ENCODE measurements at regions not wholly inside any gene's neighbourhood (a gene's known extent, or its start where the extent isn't known, plus 50 kb on each side); places are given as distances from the start of the nearest gene placed in this dataset.
A peak's percentile ranks its signal among the peaks of the same experiment; 100 is the strongest.
"Not testable (repeated sequence)": the region's sequence is repeated elsewhere in the genome, so short reads cannot be mapped to it uniquely, and the experiment has no call there.

DNA sequence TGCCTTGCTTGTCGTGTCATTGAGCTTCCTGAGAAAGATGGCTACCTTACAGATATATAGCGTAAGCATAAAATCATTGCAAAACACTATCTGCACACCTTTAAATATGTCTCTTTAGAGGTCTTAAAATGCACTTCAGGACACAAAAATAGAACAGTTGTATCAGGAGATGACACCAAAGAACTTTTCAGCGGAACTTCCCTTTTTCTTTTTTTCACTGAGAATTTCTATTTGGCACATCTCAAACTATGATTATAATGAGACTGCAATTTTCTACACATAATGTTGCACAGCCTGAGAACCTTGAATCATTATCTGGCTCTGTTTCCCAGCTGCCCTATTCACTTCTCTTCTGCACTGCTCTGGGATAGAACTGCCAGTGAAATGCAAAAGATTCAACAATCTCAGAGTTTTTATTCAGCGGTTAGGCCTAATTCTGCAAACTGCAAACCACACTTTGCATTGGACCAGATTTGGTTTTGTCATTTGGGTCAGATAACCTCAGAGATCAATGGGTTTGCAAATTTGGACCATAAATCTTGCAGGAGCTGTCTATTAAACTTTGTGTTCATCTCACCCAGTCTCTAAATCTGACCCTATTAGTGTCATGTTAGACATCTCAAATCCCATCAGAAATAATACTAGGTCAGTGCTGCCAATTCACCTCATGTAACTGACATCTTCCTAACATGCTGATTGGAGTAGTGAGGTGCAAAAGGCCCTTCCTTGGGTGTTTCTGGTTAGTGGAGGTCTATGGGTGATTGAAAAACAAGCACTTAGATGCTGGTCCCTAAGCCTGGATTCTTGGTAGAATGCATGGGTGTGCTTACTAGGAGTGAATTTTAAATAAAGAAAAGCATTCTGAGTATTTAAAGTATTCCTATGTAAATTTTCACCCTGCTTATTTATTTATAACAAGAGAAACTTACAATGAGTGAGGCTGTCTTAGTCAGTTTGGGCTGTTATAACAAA is 382.7 kb downstream of the UTRN start:
- no peak for DNase-seq
- TF ChIP-seq GATA1 (IDR thresholded peaks at IDR 0.05; ENCODE audit: low read depth, low read length) (no peak), POLR2A (IDR thresholded peaks at IDR 0.05; ENCODE audit: low read length) (no peak)

DNA sequence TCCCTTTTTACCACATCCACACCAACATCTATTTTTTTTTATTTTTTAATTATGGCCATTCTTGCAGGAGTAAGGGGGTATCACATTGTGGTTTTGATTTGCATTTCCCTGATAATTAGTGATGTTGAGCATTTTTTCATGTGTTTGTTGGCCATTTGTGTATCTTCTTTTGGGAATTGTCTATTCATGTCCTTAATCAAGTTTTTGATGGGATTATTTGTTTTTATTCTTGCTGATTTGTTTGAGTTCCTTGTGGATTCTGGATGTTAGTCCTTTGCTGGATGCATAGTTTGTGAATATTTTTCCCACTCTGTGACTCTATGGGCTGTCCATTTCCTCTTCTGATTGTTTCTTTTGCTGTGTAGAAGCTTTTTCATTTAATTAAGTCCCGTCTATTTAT is 385.1 kb downstream of the UTRN start:
- DNase-seq: not testable (repeated sequence)

GRCh38 chr6:144673807-144674206 is 388.7 kb downstream of the UTRN start:
- DNase-seq: no peak
- TF ChIP-seq POLR2A (IDR thresholded peaks at IDR 0.05; ENCODE audit: low read length) (no peak), GATA1 (IDR thresholded peaks at IDR 0.05; ENCODE audit: low read depth, low read length) (no peak)

GRCh38 chr6:144675231-144675861 is 390.2 kb downstream of the UTRN start:
- DNase-seq: peak in 1 of 2 experiments; percentile 1
- TF ChIP-seq GATA1 (IDR thresholded peaks at IDR 0.05; ENCODE audit: low read depth, low read length) (no peak), POLR2A (IDR thresholded peaks at IDR 0.05; ENCODE audit: low read length) (no peak)

GRCh38 chr6:144676310-144676709 is 391.2 kb downstream of the UTRN start:
- not testable (repeated sequence) for DNase-seq

DNA sequence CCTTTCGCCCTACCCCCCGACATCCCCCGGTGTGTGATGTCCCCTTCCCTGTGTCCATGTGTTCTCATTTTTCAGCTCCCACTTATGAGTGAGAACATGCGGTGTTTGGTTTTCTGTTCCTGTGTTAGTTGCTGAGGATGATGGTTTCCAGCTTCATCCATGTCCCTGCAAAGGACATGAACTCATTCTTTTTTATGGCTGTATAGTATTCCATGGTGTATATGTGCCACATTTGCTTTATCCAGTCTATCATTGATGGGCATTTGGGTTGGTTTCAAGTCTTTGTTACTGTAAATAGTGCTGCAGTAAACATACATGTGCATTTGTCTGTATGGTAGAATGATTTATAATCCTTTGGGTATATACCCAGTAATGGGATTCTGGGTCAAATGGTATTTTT is 392.1 kb downstream of the UTRN start:
- not testable (repeated sequence) for DNase-seq

- TF ChIP-seq GATA1 (IDR thresholded peaks at IDR 0.05; ENCODE audit: low read depth, low read length) (no peak), POLR2A (IDR thresholded peaks at IDR 0.05; ENCODE audit: low read length) (no peak)
- DNase-seq: peak in 1 of 2 experiments; percentile 12
These were observed 393.7 kb downstream of the UTRN start for GRCh38 chr6:144678844-144679243.

- TF ChIP-seq GATA1 (IDR thresholded peaks at IDR 0.05; ENCODE audit: low read depth, low read length): no peak
- no peak for DNase-seq
These were observed 396.2 kb downstream of the UTRN start for GRCh38 chr6:144681334-144681733.

GRCh38 chr6:144683216-144684070 is 398.3 kb downstream of the UTRN start:
- TF ChIP-seq POLR2A (IDR thresholded peaks at IDR 0.05; ENCODE audit: low read length) (no peak), GATA1 (IDR thresholded peaks at IDR 0.05; ENCODE audit: low read depth, low read length) (no peak)
- DNase-seq: no peak

GRCh38 chr6:144688713-144689112 is 403.6 kb downstream of the UTRN start:
- DNase-seq: no peak
- TF ChIP-seq GATA1 (IDR thresholded peaks at IDR 0.05; ENCODE audit: low read depth, low read length) (no peak), POLR2A (IDR thresholded peaks at IDR 0.05; ENCODE audit: low read length) (no peak)

DNA sequence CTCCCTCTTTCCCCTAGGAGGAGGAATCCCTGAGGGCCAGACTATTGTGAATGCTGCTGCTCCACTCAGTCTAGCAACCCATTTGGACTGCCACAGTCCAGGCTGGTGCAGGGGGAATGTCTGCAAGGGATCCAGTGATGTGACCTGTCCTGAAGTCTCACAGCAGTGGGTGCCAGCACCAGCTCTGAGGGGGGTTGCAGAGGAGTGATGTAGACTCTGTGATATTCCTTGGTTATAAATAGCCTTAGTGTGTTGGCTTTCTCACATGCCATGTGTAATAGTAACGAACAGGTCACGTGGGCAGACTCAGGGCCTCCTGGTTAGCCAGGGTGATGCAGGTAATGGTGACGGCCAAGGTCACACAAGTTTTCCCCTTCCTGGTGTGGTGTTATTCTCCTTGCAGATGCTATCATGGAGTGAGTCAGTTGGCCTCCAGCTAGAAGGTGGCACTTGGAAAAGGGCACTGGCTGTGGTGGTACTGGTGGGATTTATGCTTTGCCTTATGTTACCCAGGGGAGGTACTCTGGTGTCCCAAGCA is 404.4 kb downstream of the UTRN start:
- DNase-seq: no peak
- TF ChIP-seq POLR2A (IDR thresholded peaks at IDR 0.05; ENCODE audit: low read length): no peak

DNA sequence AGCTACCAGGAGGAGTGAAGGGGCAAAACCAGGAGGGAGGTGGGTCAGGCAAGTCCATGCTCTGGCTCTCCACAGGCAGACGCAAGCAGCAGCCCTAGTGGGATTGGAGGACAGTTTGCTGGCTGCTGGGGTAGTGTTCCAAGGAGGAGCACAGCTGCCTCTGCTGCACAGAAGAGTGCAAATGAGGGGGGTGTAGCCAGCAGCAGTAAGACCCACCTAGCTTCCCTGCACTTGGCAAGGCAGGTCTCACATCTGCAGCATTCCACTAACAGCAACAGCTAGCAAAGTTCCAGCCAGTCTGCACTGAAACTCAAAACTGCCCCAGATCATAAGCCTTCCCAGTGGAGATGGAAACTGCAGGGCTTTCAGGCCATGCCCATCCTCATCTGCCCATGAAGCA is 405.0 kb downstream of the UTRN start:
- no peak for DNase-seq
- TF ChIP-seq GATA1 (IDR thresholded peaks at IDR 0.05; ENCODE audit: low read depth, low read length) (no peak), POLR2A (IDR thresholded peaks at IDR 0.05; ENCODE audit: low read length) (no peak)

DNA sequence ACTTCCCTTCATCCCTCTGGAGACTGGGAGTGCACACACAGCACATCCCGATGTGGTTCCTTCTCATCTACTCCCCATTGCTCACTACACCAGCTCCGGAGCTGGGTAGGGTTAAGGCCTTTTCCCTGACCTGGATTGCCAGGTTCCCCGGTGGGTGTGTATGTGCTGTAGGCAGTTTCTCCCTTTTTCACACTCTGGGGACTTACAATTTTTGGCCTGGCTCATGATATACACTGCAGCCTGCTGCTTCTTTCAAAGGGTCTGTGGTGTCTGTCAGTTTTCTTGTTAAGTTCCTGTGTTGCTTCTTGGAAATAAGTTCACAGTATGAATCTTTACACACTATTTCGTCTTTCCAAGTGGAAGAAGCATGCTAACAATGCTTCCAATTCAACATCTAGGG is 405.5 kb downstream of the UTRN start:
- no peak for TF ChIP-seq GATA1 (IDR thresholded peaks at IDR 0.05; ENCODE audit: low read depth, low read length)
- no peak for TF ChIP-seq POLR2A (IDR thresholded peaks at IDR 0.05; ENCODE audit: low read length)
- DNase-seq: no peak

DNA sequence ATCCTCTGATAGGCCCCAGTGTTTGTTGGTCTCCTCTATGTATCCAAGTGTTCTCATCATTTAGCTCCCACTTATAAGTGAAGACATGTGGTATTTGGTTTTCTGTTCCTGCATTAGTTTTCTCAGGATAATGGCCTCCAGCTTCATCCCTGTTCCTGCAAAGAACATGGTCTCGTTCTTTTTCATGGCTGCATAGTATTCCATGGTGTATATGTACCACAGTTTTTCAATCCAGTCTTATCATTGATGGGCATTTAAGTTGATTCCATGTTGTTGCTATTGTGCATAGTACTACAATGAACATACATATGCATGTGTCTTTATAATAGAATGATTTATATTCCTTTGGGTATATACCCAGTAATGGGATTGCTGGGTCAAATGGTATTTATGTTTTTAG is 406.9 kb downstream of the UTRN start:
- not testable (repeated sequence) for DNase-seq
